Esophagus squamous epithelium (tissue), 5 donors: ENCODE measurements at regions not wholly inside any gene's neighbourhood (a gene's known extent, or its start where the extent isn't known, plus 50 kb on each side); places are given as distances from the start of the nearest gene placed in this dataset.

Experiments used
- DNase-seq: peaks from one replicate; lab custom pipeline; 2025; lab: John Stamatoyannopoulos, UW
- H3K27ac ChIP-seq, 4 donors: fragments of 200-600 bp; sonication (generic); one replicate each; pipeline ENCODE4 v1.5.1; 2016 to 2019; ENCODE audit warnings: mild to moderate bottlenecking in 1 of 4
- H3K27me3 ChIP-seq, 4 donors: fragments of 200-600 bp; sonication (generic); 1 replicate in 3 of 4; 2 replicates in 1 of 4; pipeline versions ENCODE4 v1.5.1 to v1.6.0; 2017 to 2021; ENCODE audit warnings: antibody characterized with exemption in 1 of 4
- H3K36me3 ChIP-seq, 3 donors: fragments of 200-600 bp; sonication (generic); one replicate each; pipeline ENCODE4 v1.5.1; 2016 to 2019
- H3K4me1 ChIP-seq, 3 donors: fragments of 200-600 bp; sonication (generic); one replicate each; pipeline ENCODE4 v1.5.1; 2017 to 2019
- H3K4me3 ChIP-seq, 4 donors: fragments of 200-600 bp; sonication (generic); 1 replicate in 3 of 4; 2 replicates in 1 of 4; pipeline ENCODE4 v1.5.1; 2016 to 2019; ENCODE audit warnings: mild to moderate bottlenecking in 2 of 4, moderate library complexity in 1 of 4
- H3K9me3 ChIP-seq, 3 donors: fragments of 200-600 bp; sonication (generic); one replicate each; pipeline ENCODE4 v1.5.1; 2016 to 2019
- POLR2A ChIP-seq, 4 donors: fragments of 450-650 bp; IDR thresholded peaks; one replicate each; pipeline ENCODE4 v1.6.1; 2017; ENCODE audit warnings: antibody characterized with exemption in 4 of 4, mild to moderate bottlenecking in 4 of 4, moderate library complexity in 3 of 4
- WGBS, 2 donors: methylation state at CpG; one replicate each; pipeline ENCODE4 v1.1.5; 2018; 5-methylcytosine and 5-hydroxymethylcytosine counted together
- intact Hi-C: fragments of 100-400 bp; cut with DNase I; formaldehyde crosslinking; loops from one replicate; pipeline ENCODE4 v1.15.0; 2022
- TF ChIP-seq, protein P1 (sequence below), 6 experiments: fragments of 450-650 bp in 4 of 6; fragments of 200-600 bp in 2 of 6; sonication (generic) in 2 of 6; IDR thresholded peaks; one replicate each; pipeline ENCODE4 v1.5.1; 2016 to 2019; ENCODE audit warnings: antibody characterized with exemption in 6 of 6, mild to moderate bottlenecking in 4 of 6, moderate library complexity in 4 of 6
- donor health status: DM: yes; HTN: yes; CAD: no.

DNA sequence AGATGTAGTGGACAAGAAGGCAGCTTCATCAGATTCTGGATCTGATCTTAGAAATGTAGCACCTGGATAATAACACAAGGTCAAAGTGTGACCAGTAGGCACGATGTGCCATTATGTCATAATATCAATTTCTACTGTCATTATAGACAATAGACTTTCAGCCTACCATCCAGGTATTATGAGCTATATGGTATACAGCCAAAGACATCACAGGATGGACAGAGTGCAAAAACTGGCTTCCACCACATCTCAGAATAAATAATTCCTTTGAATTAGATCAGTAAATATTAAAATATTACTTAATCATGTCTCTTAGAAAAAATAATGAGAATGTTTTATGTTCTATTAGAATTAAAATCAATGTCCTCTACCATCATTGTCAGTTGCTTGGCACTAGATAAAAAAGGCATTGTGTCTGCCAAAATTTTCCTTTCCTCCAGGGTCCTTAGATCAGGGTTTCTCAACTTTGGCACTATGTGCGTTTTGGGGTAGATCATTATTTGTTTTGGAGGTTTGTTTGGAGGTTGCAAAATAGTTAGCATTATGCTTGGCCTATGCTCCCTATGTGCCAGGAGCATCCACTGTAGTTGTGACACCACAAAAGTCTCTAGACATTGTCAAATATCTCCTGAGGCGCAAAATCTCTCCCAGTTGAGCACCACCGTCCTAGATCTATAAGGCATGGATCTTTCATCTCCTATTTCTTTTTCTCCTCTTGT, 86.7 kb upstream of the NRIP1 start:
- no peak for DNase-seq
- no peaks in the 10 kb centered on the region for H3K4me1 ChIP-seq
- no peak for TF ChIP-seq POLR2A (IDR thresholded peaks at IDR 0.05)
- TF ChIP-seq, protein P1, sequence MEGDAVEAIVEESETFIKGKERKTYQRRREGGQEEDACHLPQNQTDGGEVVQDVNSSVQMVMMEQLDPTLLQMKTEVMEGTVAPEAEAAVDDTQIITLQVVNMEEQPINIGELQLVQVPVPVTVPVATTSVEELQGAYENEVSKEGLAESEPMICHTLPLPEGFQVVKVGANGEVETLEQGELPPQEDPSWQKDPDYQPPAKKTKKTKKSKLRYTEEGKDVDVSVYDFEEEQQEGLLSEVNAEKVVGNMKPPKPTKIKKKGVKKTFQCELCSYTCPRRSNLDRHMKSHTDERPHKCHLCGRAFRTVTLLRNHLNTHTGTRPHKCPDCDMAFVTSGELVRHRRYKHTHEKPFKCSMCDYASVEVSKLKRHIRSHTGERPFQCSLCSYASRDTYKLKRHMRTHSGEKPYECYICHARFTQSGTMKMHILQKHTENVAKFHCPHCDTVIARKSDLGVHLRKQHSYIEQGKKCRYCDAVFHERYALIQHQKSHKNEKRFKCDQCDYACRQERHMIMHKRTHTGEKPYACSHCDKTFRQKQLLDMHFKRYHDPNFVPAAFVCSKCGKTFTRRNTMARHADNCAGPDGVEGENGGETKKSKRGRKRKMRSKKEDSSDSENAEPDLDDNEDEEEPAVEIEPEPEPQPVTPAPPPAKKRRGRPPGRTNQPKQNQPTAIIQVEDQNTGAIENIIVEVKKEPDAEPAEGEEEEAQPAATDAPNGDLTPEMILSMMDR (IDR thresholded peaks at IDR 0.05) = no peak
- intact Hi-C loops = no loop called here
- H3K9me3 ChIP-seq = no peaks in the 10 kb centered on the region
- H3K36me3 ChIP-seq = no peaks in the 10 kb centered on the region
- peaks cover 0 to 4% (median 0%) of the 10 kb centered on the region in 4 donors for H3K27me3 ChIP-seq
- no peak overlapping the region for H3K27ac ChIP-seq
- 69 to 80% methylated on average over 4 of the region's 4 CpGs for WGBS, 2 donors
- no peak overlapping the region for H3K4me3 ChIP-seq

DNA sequence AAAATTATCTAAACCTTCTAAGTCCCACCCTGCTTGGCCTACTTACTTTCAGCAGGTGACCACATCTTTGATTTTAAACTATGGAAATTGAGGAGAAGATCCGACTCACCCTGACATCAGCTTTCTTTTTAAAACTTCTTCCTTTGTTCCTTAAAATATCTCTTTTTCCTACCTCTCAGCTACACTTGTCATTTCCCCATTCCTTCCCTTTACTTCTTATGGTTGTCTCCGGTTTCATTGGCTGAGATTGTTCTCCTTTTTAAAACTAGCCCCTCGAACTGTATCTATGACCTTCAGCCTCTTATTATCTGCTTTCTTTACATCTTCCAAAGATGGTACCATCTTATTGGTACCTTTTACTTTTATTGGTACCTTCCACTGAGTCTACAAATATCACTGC, 87.8 kb upstream of the NRIP1 start:
- no peak for DNase-seq
- Histone ChIP-seq H3K4me3 (no peak overlapping the region), H3K4me1 (no peaks in the 10 kb centered on the region), H3K27me3 (peaks cover 0 to 4% (median 0%) of the 10 kb centered on the region in 4 donors), H3K27ac (no peak overlapping the region), H3K36me3 (no peaks in the 10 kb centered on the region), H3K9me3 (no peaks in the 10 kb centered on the region)
- WGBS, 2 donors = 64% methylated on average over 3 of the region's 3 CpGs
- intact Hi-C loops = no loop called here
- TF ChIP-seq, protein P1 (IDR thresholded peaks at IDR 0.05) = no peak
- no peak for TF ChIP-seq POLR2A (IDR thresholded peaks at IDR 0.05)

DNA sequence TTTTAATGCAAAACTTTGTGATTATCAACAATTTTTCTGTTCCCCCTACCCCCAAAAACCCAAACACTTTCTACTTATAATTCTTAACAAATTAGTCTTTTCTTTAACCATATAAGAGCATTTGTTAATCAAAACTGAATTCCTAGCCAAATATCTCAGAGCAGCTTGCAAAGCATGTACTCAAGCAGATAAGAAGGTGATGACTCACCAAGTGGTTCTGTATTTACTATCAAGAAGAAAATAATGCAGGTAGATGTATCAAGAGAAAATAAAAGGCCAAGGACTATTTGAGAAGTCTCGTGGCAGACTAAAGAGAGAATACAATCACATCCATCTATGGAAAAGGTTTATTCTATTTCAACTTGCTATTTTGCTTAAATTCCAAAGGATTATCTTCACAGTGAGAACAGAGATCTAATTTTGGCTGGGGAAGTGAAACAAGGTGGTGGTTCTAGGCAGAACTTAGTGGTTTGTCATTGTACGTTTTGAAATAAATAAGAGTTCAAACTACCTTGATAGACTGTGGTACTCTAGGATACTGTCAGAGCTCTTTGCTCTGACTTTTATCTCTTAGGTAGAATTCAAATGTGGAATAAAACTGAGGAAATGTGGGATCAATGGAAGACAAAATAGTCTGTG, 94.7 kb upstream of the NRIP1 start:
- no peak for DNase-seq
- intact Hi-C loops = no loop called here

DNA sequence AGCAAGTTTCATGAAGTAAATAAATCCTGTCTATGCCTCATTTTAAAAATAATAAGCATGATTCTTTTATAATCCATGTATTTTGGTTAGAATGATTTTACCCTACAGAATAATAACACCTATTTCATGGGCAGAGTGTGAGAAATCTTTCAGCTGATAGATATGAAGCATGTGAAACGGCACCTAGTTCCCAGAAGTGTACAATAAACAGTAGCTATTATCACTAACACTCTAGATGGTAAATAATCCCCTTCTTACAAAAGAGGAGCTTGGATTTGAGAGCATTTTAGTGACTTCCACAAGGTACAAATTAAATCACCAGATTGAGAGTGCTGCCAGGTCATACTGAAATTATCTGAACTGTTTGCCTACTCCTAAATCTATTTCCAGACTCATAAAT, 95.3 kb upstream of the NRIP1 start:
- Histone ChIP-seq H3K4me3 (no peak overlapping the region), H3K27me3 (no peaks in the 10 kb centered on the region), H3K27ac (no peak overlapping the region), H3K9me3 (peaks cover 0 to 6% (median 0%) of the 10 kb centered on the region in 3 donors), H3K4me1 (peaks cover 0 to 9% (median 0%) of the 10 kb centered on the region in 3 donors), H3K36me3 (no peaks in the 10 kb centered on the region)
- WGBS, 2 donors = 71 to 81% methylated on average over 1 of the region's 1 CpG
- TF ChIP-seq, protein P1 (IDR thresholded peaks at IDR 0.05) = no peak
- TF ChIP-seq POLR2A (IDR thresholded peaks at IDR 0.05) = no peak
- intact Hi-C loops = no loop called here
- DNase-seq = no peak

More for the DNA sequence above, 94.7 kb upstream of the NRIP1 start:
- Histone ChIP-seq H3K27me3 (no peaks in the 10 kb centered on the region), H3K9me3 (peaks cover 0 to 6% (median 0%) of the 10 kb centered on the region in 3 donors), H3K4me3 (no peak overlapping the region), H3K27ac (no peak overlapping the region), H3K36me3 (no peaks in the 10 kb centered on the region), H3K4me1 (peaks cover 0 to 4% (median 0%) of the 10 kb centered on the region in 3 donors)
- TF ChIP-seq, protein P1 (IDR thresholded peaks at IDR 0.05) = no peak
- no peak for TF ChIP-seq POLR2A (IDR thresholded peaks at IDR 0.05)
- WGBS, 2 donors = 51 to 69% methylated on average over 2 of the region's 2 CpGs

DNA sequence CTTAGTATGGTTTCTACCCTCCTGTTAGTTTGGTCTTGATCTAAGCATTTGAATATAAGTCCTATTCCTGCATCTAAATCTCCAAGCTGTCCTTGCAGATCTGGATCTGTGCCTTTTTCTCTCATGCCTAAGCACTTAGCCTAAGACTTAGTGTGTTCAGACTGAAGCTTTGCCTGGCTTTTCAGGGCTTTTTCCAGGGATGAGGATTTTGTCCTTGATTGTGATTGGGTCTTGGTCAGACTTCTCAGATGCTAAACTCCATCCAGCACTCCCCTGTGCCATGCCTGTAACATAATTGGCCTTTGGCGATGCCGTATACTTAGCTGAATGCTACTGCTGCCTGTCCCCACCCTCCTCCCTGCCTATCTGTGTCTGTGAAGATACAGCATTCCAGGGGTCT, 98.1 kb upstream of the NRIP1 start:
- no peak for DNase-seq
- peaks cover 0 to 5% (median 0%) of the 10 kb centered on the region in 3 donors for H3K9me3 ChIP-seq
- no peaks in the 10 kb centered on the region for H3K36me3 ChIP-seq
- H3K4me3 ChIP-seq = no peak overlapping the region
- WGBS, 2 donors = 90 to 92% methylated on average over 2 of the region's 2 CpGs
- peaks cover 0 to 9% (median 0%) of the 10 kb centered on the region in 3 donors for H3K4me1 ChIP-seq
- no peak overlapping the region for H3K27ac ChIP-seq
- H3K27me3 ChIP-seq = no peaks in the 10 kb centered on the region
- intact Hi-C loops = no loop called here
- TF ChIP-seq, protein P1 (IDR thresholded peaks at IDR 0.05) = no peak
- no peak for TF ChIP-seq POLR2A (IDR thresholded peaks at IDR 0.05)
